ENCODE measurements at regions not wholly inside any gene's neighbourhood (a gene's known extent, or its start where the extent isn't known, plus 50 kb on each side); places are given as distances from the start of the nearest gene placed in this dataset.

- H3K4me3 ChIP-seq (ENCODE audit: control insufficient read depth, low read depth, low read length): no peak overlapping the region
- no peak for TF ChIP-seq CTCF (IDR thresholded peaks at IDR 0.05; ENCODE audit: control insufficient read depth, insufficient read depth, low read depth, low read length, missing control alignments)
- no peak for DNase-seq (ENCODE audit: low read depth)
These were observed 373.4 kb downstream of the GADD45G start for GRCh38 chr9:89978185-89978584.

GRCh38 chr9:89980600-89980999, 375.8 kb downstream of the GADD45G start:
- H3K4me3 ChIP-seq (ENCODE audit: control insufficient read depth, low read depth, low read length): no peak overlapping the region
- TF ChIP-seq CTCF (IDR thresholded peaks at IDR 0.05; ENCODE audit: control insufficient read depth, insufficient read depth, low read depth, low read length, missing control alignments): no peak
- DNase-seq (ENCODE audit: low read depth): no peak

GRCh38 chr9:89982016-89982415, 377.2 kb downstream of the GADD45G start:
- no peak for DNase-seq (ENCODE audit: low read depth)
- H3K4me3 ChIP-seq (ENCODE audit: control insufficient read depth, low read depth, low read length): no peak overlapping the region
- no peak for TF ChIP-seq CTCF (IDR thresholded peaks at IDR 0.05; ENCODE audit: control insufficient read depth, insufficient read depth, low read depth, low read length, missing control alignments)

- H3K4me3 ChIP-seq (ENCODE audit: control insufficient read depth, low read depth, low read length): no peak overlapping the region
- DNase-seq (ENCODE audit: low read depth): no peak
- no peak for TF ChIP-seq CTCF (IDR thresholded peaks at IDR 0.05; ENCODE audit: control insufficient read depth, insufficient read depth, low read depth, low read length, missing control alignments)
These were observed 378.6 kb downstream of the GADD45G start for GRCh38 chr9:89983411-89983810.

- no peak for TF ChIP-seq CTCF (IDR thresholded peaks at IDR 0.05; ENCODE audit: control insufficient read depth, insufficient read depth, low read depth, low read length, missing control alignments)
- DNase-seq (ENCODE audit: low read depth): no peak
- no peak overlapping the region for H3K4me3 ChIP-seq (ENCODE audit: control insufficient read depth, low read depth, low read length)
These were observed 379.4 kb downstream of the GADD45G start for GRCh38 chr9:89984214-89984613.

- no peak for TF ChIP-seq CTCF (IDR thresholded peaks at IDR 0.05; ENCODE audit: control insufficient read depth, insufficient read depth, low read depth, low read length, missing control alignments)
- H3K4me3 ChIP-seq (ENCODE audit: control insufficient read depth, low read depth, low read length): no peak overlapping the region
- DNase-seq (ENCODE audit: low read depth): no peak
These were observed 380.3 kb downstream of the GADD45G start for GRCh38 chr9:89985068-89985467.

- no peak for TF ChIP-seq CTCF (IDR thresholded peaks at IDR 0.05; ENCODE audit: control insufficient read depth, insufficient read depth, low read depth, low read length, missing control alignments)
- no peak for DNase-seq (ENCODE audit: low read depth)
- H3K4me3 ChIP-seq (ENCODE audit: control insufficient read depth, low read depth, low read length): no peak overlapping the region
These were observed 381.4 kb downstream of the GADD45G start for GRCh38 chr9:89986190-89986589.
